ENCODE measurements at regions not wholly inside any gene's neighbourhood (a gene's known extent, or its start where the extent isn't known, plus 50 kb on each side); places are given as distances from the start of the nearest gene placed in this dataset.
"Not testable (repeated sequence)": the region's sequence is repeated elsewhere in the genome, so short reads cannot be mapped to it uniquely, and the experiment has no call there.

DNA sequence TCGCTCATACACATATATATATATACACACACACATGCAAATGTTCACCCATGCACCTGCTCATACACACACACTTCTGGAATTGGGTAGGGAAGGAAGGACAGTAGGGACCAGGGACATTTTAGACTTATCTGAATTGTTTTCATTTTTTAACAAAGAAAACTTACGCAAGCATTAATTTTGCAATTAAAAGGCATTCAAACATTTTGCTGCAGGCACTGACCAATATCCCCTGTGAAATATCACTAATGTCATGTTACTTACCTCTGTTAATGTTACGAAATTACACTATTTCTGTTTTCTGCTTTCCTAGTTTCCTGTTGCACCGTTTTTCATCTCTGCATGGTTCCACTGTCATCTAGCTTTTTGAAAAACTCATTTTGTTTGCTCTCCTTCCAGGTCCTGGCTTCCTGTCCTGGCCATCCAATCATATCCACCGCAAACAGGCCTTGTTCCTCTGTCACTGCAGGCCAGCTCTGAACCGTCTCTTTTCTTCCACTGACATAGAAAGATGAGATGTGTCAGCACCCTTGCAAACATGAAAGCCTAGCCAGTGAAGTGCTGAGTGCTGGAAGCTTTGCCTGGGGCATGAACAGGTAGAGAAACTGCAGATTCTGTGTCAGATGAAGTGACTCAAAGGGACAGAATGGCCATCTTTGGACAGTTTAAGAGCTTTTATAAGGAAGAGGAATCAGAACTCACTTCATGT lies 114.5 kb downstream of the SEPTIN7 start:
- H3K9me3 Mint-ChIP-seq (ENCODE audit: low read depth); H3K27me3 Mint-ChIP-seq; H3K27ac Mint-ChIP-seq; H3K4me1 Mint-ChIP-seq (ENCODE audit: low read depth); H3K4me3 Mint-ChIP-seq (ENCODE audit: low read depth); DNase-seq (ENCODE audit: low spot score, unreplicated experiment): not testable (repeated sequence)
- H3K36me3 Mint-ChIP-seq (ENCODE audit: insufficient read depth), result peaks cover 14% of the 10 kb centered on the region

GRCh38 chr7:35918217-35918616 lies 117.4 kb downstream of the SEPTIN7 start:
- H3K36me3 Mint-ChIP-seq (ENCODE audit: insufficient read depth); H3K27me3 Mint-ChIP-seq; H3K4me1 Mint-ChIP-seq (ENCODE audit: low read depth); H3K4me3 Mint-ChIP-seq (ENCODE audit: low read depth); DNase-seq (ENCODE audit: low spot score, unreplicated experiment); H3K9me3 Mint-ChIP-seq (ENCODE audit: low read depth); H3K27ac Mint-ChIP-seq: not testable (repeated sequence)

DNA sequence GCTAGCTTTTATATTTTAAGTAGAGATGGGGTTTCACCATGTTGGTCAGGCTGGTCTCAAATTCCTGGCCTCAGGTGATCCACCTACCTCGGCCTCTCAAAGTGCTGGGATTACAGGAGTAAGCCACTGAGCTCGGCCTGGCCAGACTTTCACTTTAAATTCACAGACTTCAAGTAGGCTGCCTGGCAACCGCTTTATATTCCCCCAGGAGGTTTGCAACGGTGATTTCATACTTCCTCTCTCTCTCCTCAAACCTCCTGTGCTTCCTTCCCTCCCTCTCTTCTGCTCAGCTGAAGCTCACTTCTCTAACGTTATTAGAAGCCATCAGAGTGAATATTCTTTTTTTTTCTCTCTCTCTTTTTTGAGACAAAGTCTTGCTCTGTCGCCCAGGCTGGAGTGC lies 118.8 kb downstream of the SEPTIN7 start:
- not testable (repeated sequence) for H3K27me3 Mint-ChIP-seq; H3K36me3 Mint-ChIP-seq (ENCODE audit: insufficient read depth); H3K9me3 Mint-ChIP-seq (ENCODE audit: low read depth); DNase-seq (ENCODE audit: low spot score, unreplicated experiment); H3K27ac Mint-ChIP-seq; H3K4me3 Mint-ChIP-seq (ENCODE audit: low read depth); H3K4me1 Mint-ChIP-seq (ENCODE audit: low read depth)

DNA sequence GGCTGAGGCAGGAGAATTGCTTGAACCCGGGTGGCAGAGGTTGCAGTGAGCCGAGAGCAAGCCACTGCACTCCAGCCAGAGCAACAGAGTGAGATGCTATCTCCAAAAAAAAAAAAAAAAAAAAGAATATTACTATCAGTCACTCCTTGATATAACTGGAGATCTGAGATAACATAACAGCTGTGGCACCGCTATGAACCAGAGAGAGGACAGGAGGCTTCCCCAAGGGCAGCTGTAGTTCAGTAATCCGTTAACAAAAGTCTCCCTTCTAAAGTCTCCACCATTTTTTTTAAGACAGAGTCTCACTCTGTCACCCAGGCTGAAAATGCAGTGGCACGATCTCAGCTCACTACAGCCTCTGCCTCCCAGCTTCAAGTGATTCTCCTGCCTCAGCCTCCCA lies 120.5 kb downstream of the SEPTIN7 start:
- not testable (repeated sequence) for H3K27ac Mint-ChIP-seq; H3K4me1 Mint-ChIP-seq (ENCODE audit: low read depth); H3K27me3 Mint-ChIP-seq; H3K4me3 Mint-ChIP-seq (ENCODE audit: low read depth); H3K36me3 Mint-ChIP-seq (ENCODE audit: insufficient read depth); H3K9me3 Mint-ChIP-seq (ENCODE audit: low read depth); DNase-seq (ENCODE audit: low spot score, unreplicated experiment)

GRCh38 chr7:35924668-35925067 lies 123.8 kb downstream of the SEPTIN7 start:
- not testable (repeated sequence) for DNase-seq (ENCODE audit: low spot score, unreplicated experiment); H3K27ac Mint-ChIP-seq

DNA sequence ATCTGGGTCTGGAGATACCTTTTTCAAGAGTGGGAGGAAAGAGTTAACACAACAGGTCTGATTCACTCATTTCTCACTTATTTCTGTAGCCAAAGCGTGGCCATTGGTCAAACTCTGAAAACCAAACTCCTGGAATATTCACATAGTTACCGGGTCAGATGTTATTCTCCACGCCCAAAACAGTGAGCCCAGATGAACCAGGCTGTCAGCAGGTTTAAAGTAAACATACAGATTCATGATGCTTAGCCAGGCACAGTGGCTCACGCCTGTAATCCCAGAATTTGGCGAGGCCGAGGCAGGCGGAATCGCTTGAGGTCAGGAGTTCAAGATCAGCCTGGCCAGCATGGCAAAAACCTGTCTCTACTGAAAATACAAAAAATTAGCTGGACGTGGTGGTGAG lies 126.1 kb downstream of the SEPTIN7 start:
- H3K4me3 Mint-ChIP-seq (ENCODE audit: low read depth); H3K27me3 Mint-ChIP-seq; H3K27ac Mint-ChIP-seq; H3K36me3 Mint-ChIP-seq (ENCODE audit: insufficient read depth); H3K4me1 Mint-ChIP-seq (ENCODE audit: low read depth); DNase-seq (ENCODE audit: low spot score, unreplicated experiment); H3K9me3 Mint-ChIP-seq (ENCODE audit: low read depth): not testable (repeated sequence)

More at GRCh38 chr7:35924668-35925067, 123.8 kb downstream of the SEPTIN7 start:
- H3K27me3 Mint-ChIP-seq; H3K4me3 Mint-ChIP-seq (ENCODE audit: low read depth); H3K36me3 Mint-ChIP-seq (ENCODE audit: insufficient read depth); H3K9me3 Mint-ChIP-seq (ENCODE audit: low read depth); H3K4me1 Mint-ChIP-seq (ENCODE audit: low read depth): not testable (repeated sequence)

DNA sequence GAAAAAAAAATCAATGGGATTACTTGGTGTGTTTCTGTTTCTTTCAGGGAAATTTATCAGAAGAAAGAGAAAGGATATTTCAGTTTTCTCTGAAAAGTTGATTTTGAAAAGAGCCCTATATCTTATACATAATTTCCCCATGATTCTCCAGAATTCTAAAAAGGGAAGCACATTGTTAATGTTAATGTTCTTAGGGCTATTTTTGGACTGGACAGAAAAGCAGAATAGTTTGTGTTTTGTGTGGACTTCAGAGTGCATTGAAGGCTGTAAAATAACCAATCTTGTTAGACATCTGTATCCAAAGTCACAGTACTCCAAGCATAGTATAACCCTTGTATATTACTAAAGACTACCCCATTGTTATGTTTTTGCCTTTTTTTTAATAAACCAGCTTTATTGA lies 130.3 kb downstream of the SEPTIN7 start:
- H3K9me3 Mint-ChIP-seq (ENCODE audit: low read depth); H3K36me3 Mint-ChIP-seq (ENCODE audit: insufficient read depth); DNase-seq (ENCODE audit: low spot score, unreplicated experiment); H3K27me3 Mint-ChIP-seq; H3K4me3 Mint-ChIP-seq (ENCODE audit: low read depth); H3K4me1 Mint-ChIP-seq (ENCODE audit: low read depth); H3K27ac Mint-ChIP-seq: not testable (repeated sequence)

- H3K27ac Mint-ChIP-seq; DNase-seq (ENCODE audit: low spot score, unreplicated experiment); H3K27me3 Mint-ChIP-seq; H3K36me3 Mint-ChIP-seq (ENCODE audit: insufficient read depth); H3K4me3 Mint-ChIP-seq (ENCODE audit: low read depth); H3K4me1 Mint-ChIP-seq (ENCODE audit: low read depth); H3K9me3 Mint-ChIP-seq (ENCODE audit: low read depth): not testable (repeated sequence)
Measured at GRCh38 chr7:35931551-35931950, 130.7 kb downstream of the SEPTIN7 start.

DNA sequence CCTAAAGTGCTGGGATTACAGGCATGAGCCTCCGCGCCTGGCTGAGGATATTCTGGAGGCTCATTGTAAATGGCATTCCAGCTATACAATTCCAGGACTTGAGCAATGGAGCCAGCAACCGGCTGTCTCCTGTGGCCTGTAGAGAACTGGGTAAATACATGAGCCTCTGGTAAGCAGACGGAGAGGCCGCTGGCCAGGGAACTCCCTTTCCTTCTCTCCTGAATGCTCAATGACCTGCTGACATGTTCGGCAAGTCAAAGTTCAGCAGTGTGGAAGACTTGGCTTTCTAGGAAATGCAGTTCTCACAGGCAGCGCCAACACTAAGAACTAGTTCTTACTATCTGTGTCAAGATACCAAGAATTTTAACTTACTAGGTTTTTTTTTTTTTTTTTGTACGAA lies 139.8 kb downstream of the SEPTIN7 start:
- not testable (repeated sequence) for H3K36me3 Mint-ChIP-seq (ENCODE audit: insufficient read depth); H3K27me3 Mint-ChIP-seq; H3K4me3 Mint-ChIP-seq (ENCODE audit: low read depth); H3K27ac Mint-ChIP-seq; DNase-seq (ENCODE audit: low spot score, unreplicated experiment); H3K4me1 Mint-ChIP-seq (ENCODE audit: low read depth); H3K9me3 Mint-ChIP-seq (ENCODE audit: low read depth)

DNA sequence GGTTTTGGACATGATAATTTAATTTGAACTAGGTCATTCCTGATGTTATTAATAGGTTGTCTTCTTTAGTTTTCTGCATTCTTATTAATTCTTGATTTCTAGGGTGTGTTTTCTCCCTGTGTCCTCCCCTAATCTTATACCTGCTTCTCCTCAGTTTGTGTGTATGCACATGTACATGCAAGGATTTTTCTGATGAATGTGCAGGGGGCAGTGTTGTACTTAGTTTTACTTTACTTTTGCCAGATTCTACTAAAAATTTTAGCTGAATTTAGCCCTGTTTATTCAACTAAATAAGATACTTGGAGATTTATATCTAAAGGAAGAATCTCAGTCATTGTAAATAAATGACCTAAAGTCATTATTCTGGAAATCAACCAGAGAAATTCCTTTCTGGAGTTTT lies 144.8 kb downstream of the SEPTIN7 start:
- H3K36me3 Mint-ChIP-seq (ENCODE audit: insufficient read depth); H3K4me3 Mint-ChIP-seq (ENCODE audit: low read depth); H3K27me3 Mint-ChIP-seq; DNase-seq (ENCODE audit: low spot score, unreplicated experiment); H3K27ac Mint-ChIP-seq; H3K9me3 Mint-ChIP-seq (ENCODE audit: low read depth); H3K4me1 Mint-ChIP-seq (ENCODE audit: low read depth): not testable (repeated sequence)

DNA sequence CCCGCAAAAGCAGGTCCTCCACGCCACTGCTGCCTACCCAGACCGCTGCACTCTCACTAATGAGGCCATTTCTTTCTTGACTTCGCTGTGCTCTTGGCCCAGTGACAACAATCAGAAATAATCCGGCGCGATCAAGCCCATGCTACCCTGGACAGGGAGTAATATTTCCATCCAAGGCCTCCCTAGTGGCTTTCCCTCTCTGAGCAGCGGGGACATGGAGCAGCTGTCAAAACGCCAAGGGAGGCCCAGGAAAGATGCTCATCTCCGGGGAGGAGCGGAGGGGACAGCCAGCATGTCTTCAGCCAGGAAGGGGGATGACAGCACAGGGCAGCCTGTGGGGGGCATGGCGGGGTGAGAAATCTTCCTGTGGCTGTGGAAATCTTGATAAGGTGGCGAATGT lies 154.9 kb downstream of the SEPTIN7 start:
- not testable (repeated sequence) for H3K36me3 Mint-ChIP-seq (ENCODE audit: insufficient read depth); H3K9me3 Mint-ChIP-seq (ENCODE audit: low read depth); H3K27me3 Mint-ChIP-seq; DNase-seq (ENCODE audit: low spot score, unreplicated experiment); H3K27ac Mint-ChIP-seq; H3K4me3 Mint-ChIP-seq (ENCODE audit: low read depth); H3K4me1 Mint-ChIP-seq (ENCODE audit: low read depth)

DNA sequence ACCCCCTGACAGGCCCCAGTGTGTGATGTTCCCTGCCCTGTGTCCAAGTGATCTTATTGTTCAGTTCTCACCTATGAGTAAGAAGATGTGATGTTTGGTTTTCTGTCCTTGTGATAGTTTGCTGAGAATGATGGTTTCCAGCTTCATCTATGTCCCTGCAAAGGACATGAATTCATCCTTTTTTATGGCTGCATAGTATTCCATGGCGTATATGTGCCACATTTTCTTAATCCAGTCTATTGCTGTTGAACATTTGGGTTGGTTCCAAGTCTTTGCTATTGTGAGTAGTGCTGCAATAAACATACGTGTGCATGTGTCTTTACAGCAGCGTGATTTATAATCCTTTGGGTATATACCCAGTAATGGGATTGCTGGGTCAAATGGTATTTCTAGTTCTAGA lies 156.1 kb downstream of the SEPTIN7 start:
- DNase-seq (ENCODE audit: low spot score, unreplicated experiment); H3K36me3 Mint-ChIP-seq (ENCODE audit: insufficient read depth): not testable (repeated sequence)

GRCh38 chr7:35961260-35961659 lies 160.4 kb downstream of the SEPTIN7 start:
- H3K4me3 Mint-ChIP-seq (ENCODE audit: low read depth); DNase-seq (ENCODE audit: low spot score, unreplicated experiment); H3K36me3 Mint-ChIP-seq (ENCODE audit: insufficient read depth); H3K4me1 Mint-ChIP-seq (ENCODE audit: low read depth); H3K9me3 Mint-ChIP-seq (ENCODE audit: low read depth); H3K27me3 Mint-ChIP-seq; H3K27ac Mint-ChIP-seq: not testable (repeated sequence)

More for the DNA sequence above, 156.1 kb downstream of the SEPTIN7 start:
- H3K27ac Mint-ChIP-seq; H3K4me3 Mint-ChIP-seq (ENCODE audit: low read depth); H3K27me3 Mint-ChIP-seq; H3K9me3 Mint-ChIP-seq (ENCODE audit: low read depth); H3K4me1 Mint-ChIP-seq (ENCODE audit: low read depth): not testable (repeated sequence)

- not testable (repeated sequence) for H3K9me3 Mint-ChIP-seq (ENCODE audit: low read depth); H3K27ac Mint-ChIP-seq; H3K36me3 Mint-ChIP-seq (ENCODE audit: insufficient read depth); H3K4me1 Mint-ChIP-seq (ENCODE audit: low read depth); DNase-seq (ENCODE audit: low spot score, unreplicated experiment); H3K4me3 Mint-ChIP-seq (ENCODE audit: low read depth); H3K27me3 Mint-ChIP-seq
Measured at GRCh38 chr7:35962607-35963006, 161.8 kb downstream of the SEPTIN7 start.

Measured in progenitor cell of endocrine pancreas (in vitro differentiated cells).